DMS79 (cell line): ENCODE measurements at regions not wholly inside any gene's neighbourhood (a gene's known extent, or its start where the extent isn't known, plus 50 kb on each side); places are given as distances from the start of the nearest gene placed in this dataset.

Experiments used
- DNase-seq: peaks from one replicate; lab custom pipeline; 2025; lab: John Stamatoyannopoulos, UW

- no peak for DNase-seq
Observed at GRCh38 chr21:27192281-27192949, 225.5 kb upstream of the ADAMTS5 start.

- no peak for DNase-seq
Observed at GRCh38 chr21:27190601-27191000, 223.7 kb upstream of the ADAMTS5 start.

GRCh38 chr21:27189870-27190269 is 223.0 kb upstream of the ADAMTS5 start:
- no peak for DNase-seq

GRCh38 chr21:27173053-27173452 is 206.2 kb upstream of the ADAMTS5 start:
- DNase-seq = no peak

GRCh38 chr21:27171707-27172106 is 204.8 kb upstream of the ADAMTS5 start:
- DNase-seq = no peak

- DNase-seq = no peak
Observed at GRCh38 chr21:27168084-27168483, 201.2 kb upstream of the ADAMTS5 start.

- DNase-seq = no peak
Observed at GRCh38 chr21:27164208-27165177, 197.6 kb upstream of the ADAMTS5 start.

GRCh38 chr21:27158967-27159366 is 192.1 kb upstream of the ADAMTS5 start:
- no peak for DNase-seq

GRCh38 chr21:27157097-27157496 is 190.2 kb upstream of the ADAMTS5 start:
- no peak for DNase-seq

- DNase-seq = no peak
Observed at GRCh38 chr21:27156666-27157065, 189.8 kb upstream of the ADAMTS5 start.

- no peak for DNase-seq
Observed at GRCh38 chr21:27155130-27155500, 188.2 kb upstream of the ADAMTS5 start.

- DNase-seq = no peak
Observed at GRCh38 chr21:27154451-27155129, 187.7 kb upstream of the ADAMTS5 start.

- DNase-seq = no peak
Observed at GRCh38 chr21:27152996-27153395, 186.1 kb upstream of the ADAMTS5 start.

- DNase-seq = no peak
Observed at GRCh38 chr21:27149034-27149433, 182.1 kb upstream of the ADAMTS5 start.

- no peak for DNase-seq
Observed at GRCh38 chr21:27146268-27146667, 179.4 kb upstream of the ADAMTS5 start.

GRCh38 chr21:27145134-27145798 is 178.4 kb upstream of the ADAMTS5 start:
- no peak for DNase-seq

GRCh38 chr21:27143476-27143875 is 176.6 kb upstream of the ADAMTS5 start:
- DNase-seq = no peak

GRCh38 chr21:27139526-27139925 is 172.6 kb upstream of the ADAMTS5 start:
- DNase-seq = no peak

- no peak for DNase-seq
Observed at GRCh38 chr21:27134516-27134915, 167.6 kb upstream of the ADAMTS5 start.

- no peak for DNase-seq
Observed at GRCh38 chr21:27132266-27132665, 165.4 kb upstream of the ADAMTS5 start.

- no peak for DNase-seq
Observed at GRCh38 chr21:27130154-27130553, 163.3 kb upstream of the ADAMTS5 start.

- no peak for DNase-seq
Observed at GRCh38 chr21:27129694-27130093, 162.8 kb upstream of the ADAMTS5 start.
